ENCODE measurements at regions not wholly inside any gene's neighbourhood (a gene's known extent, or its start where the extent isn't known, plus 50 kb on each side); places are given as distances from the start of the nearest gene placed in this dataset.
"Not testable (repeated sequence)": the region's sequence is repeated elsewhere in the genome, so short reads cannot be mapped to it uniquely, and the experiment has no call there.

DNA sequence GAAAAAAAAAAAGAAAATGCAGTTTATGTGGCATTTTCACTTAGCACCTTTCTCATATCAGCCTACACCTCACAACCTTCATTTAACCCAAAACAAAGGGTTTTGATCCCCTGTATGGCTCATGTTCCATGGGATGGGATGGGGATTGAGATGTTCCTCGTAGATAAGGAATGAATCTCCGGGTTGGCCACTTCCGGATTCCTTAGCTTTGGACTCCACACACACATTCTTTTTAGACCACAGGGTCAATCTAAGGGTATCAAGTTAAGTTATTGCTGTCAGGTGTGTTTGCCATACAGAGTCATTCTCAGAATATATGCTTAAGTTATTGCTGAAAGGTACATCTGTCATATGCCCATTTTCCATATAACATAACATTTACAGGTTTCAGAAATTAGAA, 301.4 kb upstream of the TGFBR2 start:
- no peak for DNase-seq

DNA sequence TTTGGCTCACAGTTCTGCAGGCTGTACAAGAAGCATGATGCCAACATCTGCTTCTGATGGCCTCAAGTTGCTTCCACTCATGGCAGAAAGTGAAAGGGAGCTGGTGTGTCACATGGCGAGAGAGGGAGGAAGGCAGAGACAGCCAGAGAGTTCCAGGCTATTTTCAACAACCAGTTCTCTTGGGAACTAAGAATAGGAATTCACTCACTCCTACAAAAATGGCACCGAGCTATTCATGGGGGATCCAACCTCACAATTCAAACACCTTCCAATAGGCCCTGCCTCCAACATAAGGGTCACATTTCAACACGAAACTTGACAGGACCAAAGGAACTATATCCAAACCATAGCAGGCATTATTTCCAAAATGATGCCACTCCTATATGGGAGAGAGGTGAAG, 299.5 kb upstream of the TGFBR2 start:
- no peak for DNase-seq

DNA sequence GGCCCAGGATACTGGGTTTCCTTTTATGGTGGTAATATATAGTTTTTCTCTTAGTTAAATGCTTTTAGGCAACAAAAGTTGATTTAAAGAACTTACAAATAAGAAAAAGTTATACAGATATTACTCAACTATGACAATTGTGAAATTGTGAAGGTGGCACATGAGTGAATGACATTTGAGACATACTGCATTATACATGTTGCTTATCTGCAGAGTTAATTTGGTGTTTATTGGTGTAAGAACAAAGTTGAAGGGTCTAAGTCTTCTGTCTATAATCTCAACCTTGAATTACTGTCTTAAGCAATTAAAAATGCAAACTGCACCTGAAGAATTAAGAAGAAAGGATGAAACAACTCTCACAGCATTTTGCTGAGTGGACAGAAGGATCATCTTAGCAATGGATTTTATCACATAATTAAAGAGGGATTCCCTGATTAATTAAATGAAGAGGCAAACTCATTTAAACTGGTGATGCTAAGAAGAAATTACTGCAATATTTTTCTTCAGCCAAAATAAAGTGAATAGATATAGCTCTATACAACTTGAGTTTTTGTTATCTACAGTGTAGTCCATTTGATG, 298.9 kb upstream of the TGFBR2 start:
- no peak for DNase-seq

DNA sequence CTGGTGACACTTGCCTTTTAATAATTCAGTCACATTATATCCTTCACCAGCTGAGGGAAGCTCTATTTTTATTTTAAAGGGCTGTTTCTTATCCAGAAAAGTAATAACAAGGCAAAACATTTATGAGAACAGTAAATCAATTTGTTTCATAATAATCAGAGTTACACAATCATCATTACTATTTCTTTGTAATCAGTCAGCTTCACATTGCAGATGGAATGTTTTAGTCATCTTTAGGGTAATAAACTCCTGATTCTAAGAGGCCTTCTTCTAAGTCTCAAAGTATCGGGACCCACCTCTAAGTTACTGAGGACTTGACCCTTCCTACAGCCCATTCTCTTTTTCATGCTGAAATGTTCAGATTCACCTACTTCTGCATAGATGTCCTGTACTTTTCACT, 298.3 kb upstream of the TGFBR2 start:
- no peak for DNase-seq

- DNase-seq, result no peak
Measured at GRCh38 chr3:30309961-30310954, 296.1 kb upstream of the TGFBR2 start.

- peak; percentile 62 for DNase-seq
Measured at GRCh38 chr3:30311781-30312180, 294.6 kb upstream of the TGFBR2 start.

- no peak for DNase-seq
Measured at GRCh38 chr3:30313840-30314239, 292.6 kb upstream of the TGFBR2 start.

DNA sequence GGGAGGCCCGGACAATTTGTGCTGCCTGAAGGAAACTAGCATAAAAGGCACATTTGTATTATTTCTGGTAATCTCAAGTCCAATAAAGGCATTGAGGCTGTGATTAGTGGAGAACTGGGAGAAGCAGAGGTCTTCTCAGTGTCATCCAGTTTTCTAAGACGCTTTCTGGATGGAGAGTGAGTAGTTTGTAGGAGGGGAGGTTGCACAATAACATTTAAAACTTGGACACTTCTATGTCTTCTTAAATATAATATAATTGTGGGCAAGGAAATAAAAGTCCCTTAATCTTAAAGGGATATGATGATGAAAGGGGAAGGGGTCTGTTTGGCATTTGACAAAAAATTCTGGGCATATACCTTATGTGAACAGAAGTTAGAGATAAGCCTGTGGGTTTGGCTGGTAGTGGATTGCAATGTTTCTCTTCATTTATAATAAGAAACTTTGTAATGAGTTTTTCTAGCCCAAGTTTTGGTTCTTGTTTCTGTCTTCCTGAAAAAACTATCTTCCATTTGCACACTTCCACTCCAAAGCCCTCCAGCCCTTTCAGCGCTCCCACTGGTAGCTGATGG, 291.6 kb upstream of the TGFBR2 start:
- DNase-seq, result no peak

GRCh38 chr3:30315447-30315846, 291.0 kb upstream of the TGFBR2 start:
- no peak for DNase-seq

GRCh38 chr3:30317561-30317960, 288.8 kb upstream of the TGFBR2 start:
- no peak for DNase-seq

- DNase-seq, result no peak
Measured at GRCh38 chr3:30318110-30318509, 288.3 kb upstream of the TGFBR2 start.

DNA sequence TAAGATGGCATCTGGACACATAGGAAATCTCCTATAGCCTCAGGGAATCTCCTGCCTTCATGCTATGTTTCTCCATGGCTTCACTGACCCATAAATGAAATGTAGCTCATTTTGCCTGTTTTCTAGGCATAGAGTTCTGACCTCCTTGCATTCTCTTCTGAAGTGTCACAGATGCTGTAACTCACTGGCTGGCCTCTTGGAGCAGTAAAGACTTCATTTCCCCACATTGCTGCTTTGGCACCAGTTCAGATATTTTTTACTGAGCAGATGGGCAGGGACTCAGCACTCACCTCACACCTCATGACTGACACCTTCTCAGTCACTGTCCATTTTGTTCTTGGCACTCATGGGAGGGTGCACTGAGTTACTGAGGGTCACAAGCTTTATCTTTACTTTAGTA, 286.7 kb upstream of the TGFBR2 start:
- peak; percentile 57 for DNase-seq

DNA sequence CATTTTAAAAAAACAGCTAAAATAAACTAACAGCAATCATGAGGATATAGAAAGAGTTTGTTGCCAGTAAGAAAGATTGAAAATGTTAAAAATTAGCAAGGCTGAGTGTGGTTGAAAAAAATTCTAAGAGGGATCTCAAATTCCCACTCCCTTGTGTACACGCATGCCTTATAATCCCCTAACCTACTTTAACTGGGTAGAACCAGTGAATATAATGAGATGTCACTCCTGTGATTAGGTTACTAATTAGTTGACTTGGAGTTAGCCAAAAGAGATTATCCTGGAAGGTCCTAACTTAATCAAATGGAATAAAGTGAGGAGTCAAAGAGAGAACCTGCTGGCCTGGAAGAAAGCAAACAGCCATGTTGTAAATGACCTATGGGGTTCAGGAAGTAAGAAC, 286.0 kb upstream of the TGFBR2 start:
- no peak for DNase-seq

GRCh38 chr3:30321065-30321464, 285.3 kb upstream of the TGFBR2 start:
- no peak for DNase-seq

DNA sequence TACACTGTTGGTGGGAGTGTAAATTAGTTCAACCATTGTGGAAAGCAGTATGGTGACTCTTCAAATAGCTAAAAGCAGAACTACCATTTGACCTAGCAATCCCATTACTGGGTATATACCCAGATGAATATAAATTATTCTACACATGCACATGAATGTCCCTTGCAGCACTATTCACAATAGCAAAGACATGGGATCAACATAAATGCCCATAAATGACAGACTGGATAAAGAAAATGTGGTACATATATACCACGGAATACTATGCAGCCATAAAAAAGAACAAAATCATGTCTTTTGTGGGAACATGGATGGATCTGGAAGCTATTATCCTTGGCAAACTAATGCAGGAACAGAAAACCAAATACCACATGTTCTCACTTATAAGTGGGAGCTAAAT, 282.8 kb upstream of the TGFBR2 start:
- DNase-seq, result not testable (repeated sequence)

DNA sequence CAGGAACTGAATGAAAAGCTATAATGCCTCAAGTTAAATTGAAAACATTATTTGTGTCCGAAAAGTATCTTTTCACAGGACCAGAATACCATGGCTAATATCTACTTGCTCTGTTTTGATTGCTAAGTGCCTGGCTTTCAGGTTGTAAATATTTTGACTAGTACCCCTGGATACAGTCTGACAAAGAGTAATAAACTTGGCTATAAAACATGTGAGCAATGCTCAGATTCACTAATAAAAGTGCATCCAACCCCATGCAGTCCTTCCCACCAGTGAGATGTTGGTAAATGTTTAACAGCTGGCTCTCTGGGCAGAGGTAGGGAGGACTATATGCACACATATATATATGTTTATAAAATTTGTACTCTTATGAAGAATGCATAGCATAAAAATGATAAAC, 281.8 kb upstream of the TGFBR2 start:
- no peak for DNase-seq

DNA sequence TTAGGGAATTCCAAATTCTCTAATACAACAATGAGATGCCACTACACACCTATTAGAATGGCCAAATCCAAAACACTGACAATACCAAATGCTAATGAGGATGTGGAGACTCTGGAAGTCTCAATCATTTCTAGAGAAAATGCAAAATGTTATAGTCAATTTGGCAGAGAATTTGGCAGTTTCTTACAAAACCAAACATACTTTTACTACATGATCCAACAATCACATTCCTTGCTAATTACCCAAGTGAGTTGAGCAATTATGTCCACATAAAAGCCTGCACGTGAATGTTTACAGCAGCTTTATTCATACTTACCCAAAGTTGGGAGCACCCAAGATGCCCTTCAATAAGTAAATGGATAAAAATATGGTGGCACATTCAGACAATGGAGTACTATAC, 278.4 kb upstream of the TGFBR2 start:
- DNase-seq, result not testable (repeated sequence)

DNA sequence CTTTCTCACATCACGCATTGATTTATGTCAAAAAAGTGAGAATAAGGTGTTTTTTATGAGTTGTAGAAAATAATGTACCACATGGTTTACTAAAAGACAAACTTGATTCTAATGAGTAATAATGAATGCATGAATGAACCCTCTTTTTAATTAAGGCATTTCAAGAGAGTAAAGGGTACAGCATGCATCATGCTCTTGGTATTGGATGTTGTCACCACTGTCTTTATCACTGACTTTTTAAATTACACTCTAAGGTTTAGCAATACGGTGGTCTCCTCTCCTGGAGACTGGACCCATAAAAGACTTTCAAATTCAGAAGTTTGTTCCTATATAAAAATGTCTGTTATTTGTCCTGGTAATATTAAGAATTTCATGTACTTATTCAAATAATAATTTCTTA, 277.5 kb upstream of the TGFBR2 start:
- DNase-seq, result not testable (repeated sequence)

DNA sequence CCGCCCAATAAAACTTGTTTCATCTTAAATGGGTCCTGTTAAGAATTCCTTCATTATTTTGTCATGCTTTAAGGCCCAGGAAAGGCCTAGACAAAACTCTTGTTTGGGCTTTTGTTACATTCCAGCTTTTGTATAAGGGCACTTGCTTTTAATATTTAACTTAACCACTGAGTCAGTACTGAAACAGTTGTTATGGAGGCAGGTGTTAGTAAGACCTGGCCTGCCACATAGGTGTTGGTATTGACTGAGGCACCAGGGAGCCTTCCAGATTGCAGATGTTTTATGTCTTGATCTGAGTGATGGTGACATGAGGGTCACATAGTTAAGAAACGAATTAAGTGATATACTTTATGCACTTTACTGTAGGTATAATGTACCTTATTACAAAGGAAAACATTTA, 274.9 kb upstream of the TGFBR2 start:
- no peak for DNase-seq

DNA sequence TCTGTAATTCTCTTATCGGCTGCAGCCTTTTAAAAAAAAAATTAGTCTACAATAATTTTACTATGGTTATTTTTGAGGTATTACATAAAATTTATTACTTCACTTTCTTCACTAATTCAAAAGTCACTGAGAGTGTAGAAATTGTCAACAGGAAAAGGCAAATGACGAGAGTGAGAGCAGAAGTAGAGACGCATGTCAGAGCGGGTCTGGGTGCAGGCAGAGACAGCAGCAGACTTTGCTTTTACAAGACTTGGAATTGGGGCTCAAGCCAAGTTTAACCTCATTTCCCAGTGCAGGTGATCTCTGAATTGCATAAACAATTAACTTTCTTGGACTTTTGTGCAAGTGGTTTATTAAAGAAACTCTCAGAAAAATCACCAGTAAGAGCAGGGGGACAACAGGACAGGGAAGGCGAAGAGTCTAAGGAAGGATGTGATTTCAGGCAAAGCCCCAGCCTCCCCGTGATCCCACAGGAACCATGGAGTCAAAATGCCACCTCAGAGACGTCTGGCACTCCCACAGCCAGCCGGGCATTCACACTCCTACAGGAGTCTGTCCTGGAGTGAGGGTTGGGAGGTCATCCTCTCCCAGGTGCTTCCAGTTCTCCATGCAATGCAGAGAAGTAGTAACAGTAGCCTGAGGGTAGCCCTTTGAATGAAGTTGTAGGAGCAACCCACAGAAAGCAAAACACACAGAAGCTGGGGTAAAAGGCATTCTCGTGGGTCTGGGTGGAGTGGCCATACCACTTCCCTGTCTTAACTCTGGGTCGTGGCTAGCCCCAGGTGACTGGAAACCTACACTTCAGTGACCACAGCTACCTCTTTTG, 274.0 kb upstream of the TGFBR2 start:
- DNase-seq, result no peak

GRCh38 chr3:30333143-30333542, 273.3 kb upstream of the TGFBR2 start:
- DNase-seq, result no peak

GRCh38 chr3:30333903-30334302, 272.5 kb upstream of the TGFBR2 start:
- DNase-seq, result no peak

- DNase-seq, result no peak
Measured at GRCh38 chr3:30340500-30340899, 265.9 kb upstream of the TGFBR2 start.

Data from DMS 273 treated with DMSO at 0.1 percent for 48 hours (cell line).